Gastrocnemius medialis (tissue), 4 donors: ENCODE measurements at regions not wholly inside any gene's neighbourhood (a gene's known extent, or its start where the extent isn't known, plus 50 kb on each side); places are given as distances from the start of the nearest gene placed in this dataset.

Experiments
- CTCF ChIP-seq, 5 experiments: fragments of 450-650 bp in 3 of 5; fragments of 200-600 bp in 2 of 5; sonication (generic) in 2 of 5; IDR thresholded peaks in 4 of 5; conservative IDR thresholded peaks in 1 of 5; 1 replicate in 4 of 5; 2 replicates in 1 of 5; pipeline ENCODE4 v1.5.1; 2016 to 2019; ENCODE audit warnings: antibody characterized with exemption in 5 of 5, mild to moderate bottlenecking in 3 of 5, moderate library complexity in 3 of 5
- POLR2A ChIP-seq, 2 donors: fragments of 450-650 bp; IDR thresholded peaks; one replicate each; pipeline ENCODE4 v1.6.1; 2017; ENCODE audit warnings: antibody characterized with exemption in 2 of 2, mild to moderate bottlenecking in 2 of 2, moderate library complexity in 2 of 2

- TF ChIP-seq CTCF (IDR thresholded peaks at IDR 0.05 in 4 of 5, conservative IDR thresholded peaks at IDR 0.05 in 1 of 5) (no peak), POLR2A (IDR thresholded peaks at IDR 0.05) (no peak)
Observed at GRCh38 chr2:222058819-222059445, 239.9 kb downstream of the PAX3 start.
